Peyer's patch (tissue), 4 donors: ENCODE measurements at regions not wholly inside any gene's neighbourhood (a gene's known extent, or its start where the extent isn't known, plus 50 kb on each side); places are given as distances from the start of the nearest gene placed in this dataset.

Experiments used
- POLR2A ChIP-seq, 2 donors: fragments of 450-650 bp; IDR thresholded peaks; one replicate each; pipeline ENCODE4 v1.5.1; 2017; ENCODE audit warnings: antibody characterized with exemption in 2 of 2, mild to moderate bottlenecking in 2 of 2, moderate library complexity in 2 of 2
- TF ChIP-seq, protein P1 (sequence below), 6 experiments: fragments of 450-650 bp in 4 of 6; fragments of 200-600 bp in 2 of 6; sonication (generic) in 1 of 6; IDR thresholded peaks; one replicate each; pipeline ENCODE4 v1.5.1; 2017 to 2019; ENCODE audit warnings: antibody characterized with exemption in 6 of 6, mild to moderate bottlenecking in 3 of 6, moderate library complexity in 1 of 6

DNA sequence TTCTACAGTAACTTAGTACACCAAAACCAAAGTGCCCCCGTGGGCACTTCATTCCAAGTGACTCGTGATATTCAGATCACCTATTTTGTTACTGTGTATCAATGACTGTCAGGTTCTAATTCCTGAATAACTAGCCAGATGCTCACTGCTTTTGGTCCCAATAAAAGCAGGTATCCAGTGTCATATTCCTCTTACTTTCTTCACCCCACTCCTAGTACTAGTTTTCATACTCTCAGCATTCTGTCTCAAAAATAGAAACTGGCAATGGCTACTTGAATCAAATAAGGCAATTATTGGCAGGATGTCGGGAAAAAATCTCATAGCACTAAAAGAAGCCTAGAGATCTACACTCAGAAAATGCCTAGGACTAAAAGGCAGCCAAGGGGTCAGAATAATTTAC is 84.6 kb downstream of the ZNF467 start:
- TF ChIP-seq POLR2A (IDR thresholded peaks at IDR 0.05): no peak
- TF ChIP-seq, protein P1, sequence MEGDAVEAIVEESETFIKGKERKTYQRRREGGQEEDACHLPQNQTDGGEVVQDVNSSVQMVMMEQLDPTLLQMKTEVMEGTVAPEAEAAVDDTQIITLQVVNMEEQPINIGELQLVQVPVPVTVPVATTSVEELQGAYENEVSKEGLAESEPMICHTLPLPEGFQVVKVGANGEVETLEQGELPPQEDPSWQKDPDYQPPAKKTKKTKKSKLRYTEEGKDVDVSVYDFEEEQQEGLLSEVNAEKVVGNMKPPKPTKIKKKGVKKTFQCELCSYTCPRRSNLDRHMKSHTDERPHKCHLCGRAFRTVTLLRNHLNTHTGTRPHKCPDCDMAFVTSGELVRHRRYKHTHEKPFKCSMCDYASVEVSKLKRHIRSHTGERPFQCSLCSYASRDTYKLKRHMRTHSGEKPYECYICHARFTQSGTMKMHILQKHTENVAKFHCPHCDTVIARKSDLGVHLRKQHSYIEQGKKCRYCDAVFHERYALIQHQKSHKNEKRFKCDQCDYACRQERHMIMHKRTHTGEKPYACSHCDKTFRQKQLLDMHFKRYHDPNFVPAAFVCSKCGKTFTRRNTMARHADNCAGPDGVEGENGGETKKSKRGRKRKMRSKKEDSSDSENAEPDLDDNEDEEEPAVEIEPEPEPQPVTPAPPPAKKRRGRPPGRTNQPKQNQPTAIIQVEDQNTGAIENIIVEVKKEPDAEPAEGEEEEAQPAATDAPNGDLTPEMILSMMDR (IDR thresholded peaks at IDR 0.05): no peak
